ENCODE measurements at regions not wholly inside any gene's neighbourhood (a gene's known extent, or its start where the extent isn't known, plus 50 kb on each side); places are given as distances from the start of the nearest gene placed in this dataset.

DNA sequence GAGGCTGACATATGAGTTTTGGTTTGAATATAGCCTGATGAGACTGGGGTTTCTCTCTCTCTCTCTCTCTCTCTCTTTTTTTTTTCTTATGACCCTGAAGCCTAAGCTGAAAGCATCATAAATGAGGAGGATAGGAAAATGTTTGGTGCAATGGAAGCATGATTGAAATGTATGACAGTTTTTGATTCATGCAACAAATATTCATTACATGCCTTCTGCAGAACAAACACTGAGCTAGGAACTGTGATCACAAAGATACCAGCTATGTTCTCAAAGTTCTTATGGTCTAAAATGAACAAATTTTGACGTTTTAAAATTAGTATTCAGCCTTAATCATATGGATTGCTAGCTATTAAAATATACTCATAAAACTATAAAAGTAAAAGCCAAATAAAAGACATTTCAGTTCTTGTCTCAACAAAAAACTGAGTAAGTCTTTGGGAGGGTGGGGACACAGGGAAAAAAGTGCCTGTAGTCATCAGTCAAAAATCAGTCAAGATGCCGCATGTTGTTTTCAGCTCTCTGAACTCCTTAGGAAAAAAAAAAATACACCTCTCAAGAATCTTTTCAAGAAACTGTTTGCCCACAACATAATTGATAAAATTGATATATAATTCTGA, 57.2 kb downstream of the NKX6-1 start:
- DNase-seq = no peak

GRCh38 chr4:84439996-84440395, 59.1 kb downstream of the NKX6-1 start:
- no peak for DNase-seq

DNA sequence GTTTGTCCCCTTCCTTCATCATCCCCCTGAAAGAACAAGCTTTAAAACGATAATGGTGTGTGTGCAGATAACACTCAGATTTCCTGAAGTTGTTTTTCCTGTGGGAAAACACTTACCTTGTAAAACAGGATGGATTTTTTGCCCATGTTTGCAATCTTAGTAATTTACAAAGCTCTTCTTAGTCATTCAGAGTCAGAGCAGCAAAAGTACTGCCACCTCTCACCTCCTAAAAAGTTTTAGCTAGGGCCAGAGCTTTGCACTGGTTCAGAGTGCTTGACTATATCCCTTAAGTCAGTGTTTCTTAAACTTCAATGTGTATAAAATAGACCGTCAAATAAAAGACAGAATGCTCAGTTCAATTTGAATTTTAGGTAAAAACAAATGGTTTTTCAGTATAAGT, 62.3 kb downstream of the NKX6-1 start:
- DNase-seq = no peak

- no peak for DNase-seq
Measured at GRCh38 chr4:84434344-84434743, 64.7 kb downstream of the NKX6-1 start.

- no peak for DNase-seq
Measured at GRCh38 chr4:84433633-84434222, 65.4 kb downstream of the NKX6-1 start.

DNA sequence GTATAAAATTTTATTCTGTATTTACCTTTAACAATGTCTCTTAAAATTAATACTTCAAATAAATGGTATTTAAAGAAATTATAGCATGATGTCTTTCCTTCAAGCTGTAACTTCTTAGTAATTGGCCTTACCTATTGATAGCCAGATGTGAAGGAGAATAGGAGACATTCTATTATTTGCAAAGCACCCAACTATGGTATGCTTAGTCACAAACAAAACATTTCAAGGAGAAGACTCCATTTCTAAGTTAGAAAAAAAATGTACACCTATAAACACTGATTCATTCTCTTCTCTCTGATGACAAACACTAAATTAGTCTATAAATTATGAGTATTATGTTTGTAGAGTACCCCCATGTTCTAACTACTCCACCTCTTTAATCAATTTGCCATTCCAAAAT, 66.4 kb downstream of the NKX6-1 start:
- no peak for DNase-seq

GRCh38 chr4:84420608-84421007, 78.5 kb downstream of the NKX6-1 start:
- no peak for DNase-seq

DNA sequence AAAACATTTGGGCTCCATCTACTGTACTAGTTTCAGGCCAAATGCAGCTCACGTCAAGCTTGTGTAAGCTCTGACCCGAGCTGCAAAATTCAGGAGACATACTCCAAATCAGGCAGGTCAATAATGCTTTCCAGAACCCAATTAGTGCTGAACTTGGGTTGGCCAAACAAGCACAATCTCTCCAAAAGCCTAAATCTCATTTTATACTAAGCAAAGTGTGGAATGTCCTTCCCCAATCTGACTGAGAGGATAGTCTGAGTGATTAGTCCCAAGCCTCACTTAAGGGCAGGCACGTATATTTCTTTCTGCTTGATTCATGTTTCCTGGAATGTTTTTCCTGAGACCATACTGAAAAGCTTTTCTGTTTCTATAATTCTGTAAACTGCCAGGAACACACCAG, 79.9 kb downstream of the NKX6-1 start:
- no peak for DNase-seq

DNA sequence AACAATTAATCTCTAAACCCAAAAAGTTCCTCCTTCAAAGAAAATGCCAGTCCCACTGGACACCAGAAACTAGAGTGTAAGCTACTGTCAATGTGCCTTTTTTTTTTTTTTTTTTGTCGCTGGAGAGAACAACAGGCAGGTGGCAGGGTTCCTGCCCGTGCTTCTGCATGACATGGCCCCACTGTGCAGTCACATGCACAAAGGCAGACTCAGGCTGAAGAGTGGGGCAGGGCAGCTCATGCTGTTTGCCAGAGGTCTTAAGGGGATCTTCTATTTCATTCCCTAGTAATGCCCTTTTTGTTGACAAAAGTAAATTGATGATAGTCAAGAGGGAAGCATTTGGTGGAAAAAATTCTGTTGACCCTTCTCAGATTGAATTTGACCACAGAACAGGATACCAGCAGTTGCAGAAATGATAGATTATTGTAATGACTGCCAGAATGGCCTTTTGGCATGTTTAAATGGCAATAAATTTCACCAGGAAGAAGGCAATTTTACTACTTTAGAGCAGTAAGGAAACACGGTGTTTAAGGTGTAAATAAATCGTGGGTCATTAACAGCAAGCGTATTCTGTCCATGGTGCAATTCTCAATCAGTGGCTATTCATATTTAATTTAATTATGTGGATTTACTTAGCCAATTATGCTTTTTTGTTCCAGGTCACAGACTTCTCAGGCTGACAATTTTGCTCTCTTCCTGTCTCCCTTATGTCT, 80.9 kb downstream of the NKX6-1 start:
- DNase-seq = no peak

- no peak for DNase-seq
Measured at GRCh38 chr4:84413976-84414375, 85.1 kb downstream of the NKX6-1 start.

GRCh38 chr4:84413480-84413879, 85.6 kb downstream of the NKX6-1 start:
- no peak for DNase-seq

- no peak for DNase-seq
Measured at GRCh38 chr4:84412062-84412461, 87.0 kb downstream of the NKX6-1 start.

GRCh38 chr4:84407554-84408407, 91.3 kb downstream of the NKX6-1 start:
- no peak for DNase-seq

DNA sequence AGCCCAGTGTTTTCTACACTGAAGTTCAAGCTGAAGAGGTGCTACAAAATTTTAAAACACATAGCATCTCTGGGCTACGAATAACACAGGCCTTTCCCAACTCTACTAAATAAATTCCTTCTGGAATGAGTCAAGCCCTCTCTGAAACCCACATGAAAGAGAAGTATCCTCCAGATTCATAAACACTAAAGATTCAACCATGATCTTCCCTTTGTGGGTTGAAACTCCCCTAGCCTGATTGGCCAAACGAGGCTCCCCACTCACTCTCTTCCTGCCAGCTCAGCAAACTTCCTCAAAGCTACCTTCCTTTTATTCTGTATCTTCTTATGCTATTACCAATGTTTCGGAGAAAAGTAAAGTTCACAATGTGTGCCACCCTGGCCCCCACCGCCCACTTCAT, 95.4 kb downstream of the NKX6-1 start:
- DNase-seq = no peak

- no peak for DNase-seq
Measured at GRCh38 chr4:84401701-84402306, 97.3 kb downstream of the NKX6-1 start.

GRCh38 chr4:84394386-84394785, 104.7 kb downstream of the NKX6-1 start:
- no peak for DNase-seq

GRCh38 chr4:84392951-84393590, 106.0 kb downstream of the NKX6-1 start:
- no peak for DNase-seq

GRCh38 chr4:84389406-84389805, 109.7 kb downstream of the NKX6-1 start:
- no peak for DNase-seq

- DNase-seq = no peak
Measured at GRCh38 chr4:84385203-84385602, 113.9 kb downstream of the NKX6-1 start.

DNA sequence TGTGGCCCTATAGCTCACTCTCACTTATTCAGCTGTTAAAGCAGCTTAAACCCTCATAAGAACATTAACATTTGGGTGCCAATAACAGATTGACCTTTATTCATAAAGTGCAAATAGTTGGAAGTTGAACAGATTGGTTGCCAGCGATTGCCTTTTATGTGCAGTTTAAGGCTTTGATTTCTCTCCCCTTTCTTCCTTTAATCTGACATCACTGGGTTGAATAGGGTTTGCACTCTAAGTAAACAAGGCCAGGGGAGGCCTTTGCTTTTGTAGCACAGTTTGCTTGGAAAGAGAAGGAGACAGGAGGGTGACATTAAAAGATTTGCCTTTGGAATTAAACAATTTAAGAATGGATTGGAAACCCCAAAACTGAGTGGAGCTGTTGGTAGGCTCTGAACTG, 114.3 kb downstream of the NKX6-1 start:
- no peak for DNase-seq

DNA sequence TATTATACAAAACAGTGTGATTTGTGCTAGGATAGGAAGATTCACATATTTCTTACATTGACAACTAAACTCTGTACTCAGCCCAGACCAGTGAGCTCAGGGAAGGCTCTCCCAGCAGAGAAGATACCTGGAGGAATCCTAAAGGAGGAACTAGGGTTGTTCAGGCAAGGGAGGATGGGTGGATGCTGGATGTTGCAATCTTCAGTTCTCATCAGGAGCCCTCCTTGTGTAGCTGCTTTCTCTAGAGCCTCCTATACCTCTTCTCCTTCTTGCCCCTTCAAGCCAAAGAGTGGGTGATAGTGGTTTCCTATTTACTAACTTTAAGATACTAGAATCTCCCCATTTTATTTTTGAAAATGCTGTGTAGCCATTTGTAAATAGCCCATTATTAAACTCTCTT, 117.3 kb downstream of the NKX6-1 start:
- DNase-seq = no peak

Data from skin of body (tissue), 1 donor.